Peyer's patch (tissue), 4 donors: ENCODE measurements at regions not wholly inside any gene's neighbourhood (a gene's known extent, or its start where the extent isn't known, plus 50 kb on each side); places are given as distances from the start of the nearest gene placed in this dataset.

ENCODE experiments used
- DNase-seq, 3 donors: peaks; one replicate each; pipeline ENCODE4 v3.0.0-alpha.2; 2017 to 2019
- H3K27ac ChIP-seq, 4 donors: fragments of 200-600 bp; sonication (generic); one replicate each; pipeline ENCODE4 v1.5.1; 2016 to 2019
- H3K27me3 ChIP-seq, 2 donors: fragments of 200-600 bp; sonication (generic); one replicate each; pipeline ENCODE4 v1.5.1; 2019
- H3K36me3 ChIP-seq, 3 donors: fragments of 200-600 bp; sonication (generic); one replicate each; pipeline ENCODE4 v1.5.1; 2016 to 2019
- H3K4me1 ChIP-seq, 4 donors: fragments of 200-600 bp; sonication (generic); one replicate each; pipeline ENCODE4 v1.5.1; 2016 to 2019
- H3K4me3 ChIP-seq, 4 donors: fragments of 200-600 bp; sonication (generic); 1 replicate in 3 of 4; 2 replicates in 1 of 4; pipeline ENCODE4 v1.5.1; 2016 to 2019; ENCODE audit warnings: mild to moderate bottlenecking in 1 of 4
- H3K9me3 ChIP-seq, 4 donors: fragments of 200-600 bp; sonication (generic); one replicate each; pipeline ENCODE4 v1.5.1; 2016 to 2019; ENCODE audit warnings: mild to moderate bottlenecking in 1 of 4
- CTCF ChIP-seq, 6 experiments: fragments of 450-650 bp in 4 of 6; fragments of 200-600 bp in 2 of 6; sonication (generic) in 1 of 6; IDR thresholded peaks; one replicate each; pipeline ENCODE4 v1.5.1; 2017 to 2019; ENCODE audit warnings: antibody characterized with exemption in 6 of 6, mild to moderate bottlenecking in 3 of 6, moderate library complexity in 1 of 6
- POLR2A ChIP-seq, 2 donors: fragments of 450-650 bp; IDR thresholded peaks; one replicate each; pipeline ENCODE4 v1.5.1; 2017; ENCODE audit warnings: antibody characterized with exemption in 2 of 2, mild to moderate bottlenecking in 2 of 2, moderate library complexity in 2 of 2

- DNase-seq, result no peak
- Histone ChIP-seq H3K27ac (no peak overlapping the region), H3K9me3 (no peaks in the 10 kb centered on the region), H3K4me3 (no peak overlapping the region), H3K4me1 (no peaks in the 10 kb centered on the region), H3K36me3 (no peaks in the 10 kb centered on the region), H3K27me3 (no peaks in the 10 kb centered on the region)
- TF ChIP-seq POLR2A (IDR thresholded peaks at IDR 0.05) (no peak), CTCF (IDR thresholded peaks at IDR 0.05) (no peak)
These were observed 860.5 kb downstream of the DHX35 start for GRCh38 chr20:39822667-39823066.

- no peaks in the 10 kb centered on the region for H3K4me1 ChIP-seq
- H3K27ac ChIP-seq, result no peak overlapping the region
- TF ChIP-seq POLR2A (IDR thresholded peaks at IDR 0.05), result no peak
- TF ChIP-seq CTCF (IDR thresholded peaks at IDR 0.05), result no peak
- no peaks in the 10 kb centered on the region for H3K9me3 ChIP-seq
- H3K36me3 ChIP-seq, result no peaks in the 10 kb centered on the region
- no peak for DNase-seq
- no peaks in the 10 kb centered on the region for H3K27me3 ChIP-seq
- no peak overlapping the region for H3K4me3 ChIP-seq
These were observed 851.2 kb downstream of the DHX35 start for GRCh38 chr20:39813190-39813829.

GRCh38 chr20:39812116-39812515, 850.0 kb downstream of the DHX35 start:
- TF ChIP-seq CTCF (IDR thresholded peaks at IDR 0.05) (no peak), POLR2A (IDR thresholded peaks at IDR 0.05) (no peak)
- Histone ChIP-seq H3K36me3 (no peaks in the 10 kb centered on the region), H3K27me3 (no peaks in the 10 kb centered on the region), H3K27ac (no peak overlapping the region), H3K9me3 (no peaks in the 10 kb centered on the region), H3K4me1 (no peaks in the 10 kb centered on the region), H3K4me3 (no peak overlapping the region)
- no peak for DNase-seq

GRCh38 chr20:39810309-39810708, 848.2 kb downstream of the DHX35 start:
- H3K4me1 ChIP-seq, result no peaks in the 10 kb centered on the region
- H3K27ac ChIP-seq, result no peak overlapping the region
- H3K4me3 ChIP-seq, result no peak overlapping the region
- H3K27me3 ChIP-seq, result no peaks in the 10 kb centered on the region
- no peak for DNase-seq
- no peaks in the 10 kb centered on the region for H3K36me3 ChIP-seq
- no peaks in the 10 kb centered on the region for H3K9me3 ChIP-seq
- no peak for TF ChIP-seq POLR2A (IDR thresholded peaks at IDR 0.05)
- TF ChIP-seq CTCF (IDR thresholded peaks at IDR 0.05), result no peak

GRCh38 chr20:39808613-39809012, 846.5 kb downstream of the DHX35 start:
- no peaks in the 10 kb centered on the region for H3K27me3 ChIP-seq
- H3K4me3 ChIP-seq, result no peak overlapping the region
- no peak for DNase-seq
- TF ChIP-seq POLR2A (IDR thresholded peaks at IDR 0.05), result no peak
- no peak for TF ChIP-seq CTCF (IDR thresholded peaks at IDR 0.05)
- H3K4me1 ChIP-seq, result no peaks in the 10 kb centered on the region
- no peaks in the 10 kb centered on the region for H3K9me3 ChIP-seq
- no peaks in the 10 kb centered on the region for H3K36me3 ChIP-seq
- no peak overlapping the region for H3K27ac ChIP-seq

- TF ChIP-seq CTCF (IDR thresholded peaks at IDR 0.05), result no peak
- no peak for TF ChIP-seq POLR2A (IDR thresholded peaks at IDR 0.05)
- no peak for DNase-seq
- Histone ChIP-seq H3K4me1 (no peaks in the 10 kb centered on the region), H3K4me3 (no peak overlapping the region), H3K36me3 (no peaks in the 10 kb centered on the region), H3K27ac (peak overlapping the region in 1 of 4 donors; percentile 16), H3K27me3 (no peaks in the 10 kb centered on the region), H3K9me3 (no peaks in the 10 kb centered on the region)
These were observed 838.4 kb downstream of the DHX35 start for GRCh38 chr20:39800548-39800947.
